HG02759 (cell line): ENCODE measurements at regions not wholly inside any gene's neighbourhood (a gene's known extent, or its start where the extent isn't known, plus 50 kb on each side); places are given as distances from the start of the nearest gene placed in this dataset.
"Not testable (repeated sequence)": the region's sequence is repeated elsewhere in the genome, so short reads cannot be mapped to it uniquely, and the experiment has no call there.

ENCODE experiments used
- ATAC-seq: cut with Tn5 transposase; IDR thresholded peaks from one replicate; pipeline ENCODE4 v1.9.1; 2021; ENCODE audit warnings: mild to moderate bottlenecking, moderate library complexity; ENCODE audit not compliant: unreplicated experiment

- not testable (repeated sequence) for ATAC-seq
Observed at GRCh38 chr2:122571471-122571870, 816.0 kb downstream of the TSN start.

DNA sequence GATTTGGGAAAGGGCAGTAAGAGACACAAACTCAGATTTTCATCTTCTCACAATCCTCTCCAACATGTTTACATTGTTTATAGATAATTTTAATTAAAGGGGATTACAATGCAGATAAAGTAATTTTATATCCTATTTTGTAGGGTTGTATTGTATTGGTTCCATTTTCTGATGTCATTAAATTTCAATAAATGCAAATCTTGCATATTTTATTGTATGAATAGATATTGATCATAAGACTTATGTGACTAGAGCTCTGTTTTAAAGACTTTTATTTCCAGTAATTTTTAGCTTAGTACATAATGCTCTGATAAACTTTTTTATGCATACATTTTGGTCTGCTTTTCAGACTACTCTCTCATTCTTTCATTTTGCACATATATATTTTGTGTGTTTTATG, 819.6 kb downstream of the TSN start:
- ATAC-seq, result no peak

- ATAC-seq, result no peak
Observed at GRCh38 chr2:122583159-122583917, 827.9 kb downstream of the TSN start.

GRCh38 chr2:122590524-122590923, 835.1 kb downstream of the TSN start:
- ATAC-seq, result no peak

- no peak for ATAC-seq
Observed at GRCh38 chr2:122595065-122595464, 839.6 kb downstream of the TSN start.

GRCh38 chr2:122596598-122596997, 841.1 kb downstream of the TSN start:
- no peak for ATAC-seq

GRCh38 chr2:122598784-122599183, 843.3 kb downstream of the TSN start:
- no peak for ATAC-seq

GRCh38 chr2:122610948-122611609, 855.6 kb downstream of the TSN start:
- ATAC-seq, result no peak

DNA sequence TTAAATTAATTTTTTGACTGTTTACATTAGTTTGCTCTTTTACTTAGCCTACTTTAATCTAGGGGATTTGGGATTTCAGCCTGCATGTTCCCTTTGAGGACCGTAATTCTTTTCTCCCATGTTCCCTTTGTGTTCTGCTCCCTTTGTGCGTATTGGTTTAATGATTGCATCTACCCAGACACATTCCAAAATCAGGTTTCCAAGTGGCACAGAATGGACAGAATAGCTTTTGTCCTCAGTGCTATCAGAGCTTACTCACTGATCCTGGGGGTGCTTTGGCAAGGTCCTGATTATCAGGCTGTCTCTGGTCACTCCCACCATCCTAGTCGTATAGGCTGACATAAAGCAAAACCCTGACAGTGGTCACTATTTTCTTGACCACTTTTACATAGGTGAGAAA, 867.5 kb downstream of the TSN start:
- no peak for ATAC-seq

- ATAC-seq, result no peak
Observed at GRCh38 chr2:122627388-122627787, 871.9 kb downstream of the TSN start.

DNA sequence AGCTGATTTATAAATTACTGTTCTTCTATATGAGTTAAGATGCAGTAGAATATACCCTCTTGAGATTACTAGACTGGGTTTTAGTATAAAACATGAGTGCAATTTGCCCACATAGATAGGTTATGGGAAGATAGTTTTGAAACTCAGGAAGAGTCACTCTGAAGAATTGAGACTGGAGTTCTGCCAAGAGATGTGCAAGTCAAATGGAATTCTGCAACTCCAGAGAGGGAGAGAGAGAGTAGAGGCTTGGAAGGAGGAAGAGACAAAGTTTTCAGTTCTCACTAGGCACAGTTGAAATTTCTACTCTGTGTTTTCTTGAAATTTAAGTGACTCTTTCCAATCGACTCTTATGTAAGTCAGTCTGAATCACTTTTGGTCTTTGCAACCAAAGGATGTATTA, 878.8 kb downstream of the TSN start:
- ATAC-seq, result no peak

- ATAC-seq, result no peak
Observed at GRCh38 chr2:122634920-122635319, 879.5 kb downstream of the TSN start.

GRCh38 chr2:122635686-122636085, 880.2 kb downstream of the TSN start:
- ATAC-seq, result no peak

DNA sequence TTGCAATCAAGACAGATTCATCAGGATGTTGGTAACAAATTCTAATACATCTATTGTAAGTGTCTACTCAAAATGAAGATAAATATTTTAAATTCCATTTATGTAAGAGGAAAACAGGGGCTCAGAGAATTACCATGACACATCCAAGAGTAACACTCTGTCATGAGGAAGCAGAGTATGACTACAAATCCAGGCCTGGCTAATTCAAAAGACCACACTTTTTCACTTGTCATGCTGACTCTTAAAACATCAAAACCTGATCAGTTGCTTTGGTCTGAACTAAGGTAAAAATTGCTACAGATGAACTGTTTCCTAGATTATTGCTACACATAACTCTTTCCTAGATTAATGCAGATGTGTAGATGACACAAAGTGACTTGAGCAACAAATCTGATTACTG, 880.6 kb downstream of the TSN start:
- no peak for ATAC-seq

DNA sequence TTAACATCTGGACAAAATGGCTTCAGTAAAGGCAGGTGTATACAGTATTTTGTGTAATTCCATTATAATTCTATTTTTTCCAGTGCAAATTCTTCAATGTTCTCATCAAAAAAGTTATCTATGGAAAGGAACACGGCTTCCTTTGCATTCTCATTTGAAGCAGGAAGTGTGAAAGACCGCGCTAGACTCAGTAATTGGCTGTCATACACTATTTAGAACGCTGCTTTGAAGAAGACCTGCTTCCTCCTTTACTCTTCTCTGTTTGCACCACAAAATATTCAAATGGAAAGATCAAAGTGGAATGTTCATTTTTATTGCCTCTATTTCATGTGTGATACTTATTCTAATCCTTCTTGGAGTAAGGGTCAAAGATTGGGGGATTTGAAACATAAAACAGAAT, 883.7 kb downstream of the TSN start:
- ATAC-seq, result no peak

DNA sequence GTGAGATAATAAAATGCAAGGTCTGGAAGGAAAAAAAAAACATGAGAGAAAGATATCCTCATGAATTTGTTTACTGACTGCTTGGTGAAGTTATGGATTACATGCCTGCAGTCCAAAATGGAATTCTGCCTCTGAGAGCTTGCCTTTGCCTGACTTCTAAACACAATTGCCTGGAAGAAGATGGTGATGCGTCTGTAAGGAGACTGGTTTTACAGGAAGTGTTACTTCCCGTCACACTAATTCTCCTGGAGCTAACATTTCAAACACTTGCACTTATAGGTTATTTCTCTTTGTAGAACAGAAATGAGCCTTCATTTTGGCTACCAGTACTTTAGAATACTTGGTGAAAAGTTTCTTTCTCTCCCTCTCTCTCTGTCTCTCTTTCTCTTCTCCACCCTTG, 884.3 kb downstream of the TSN start:
- ATAC-seq, result no peak

DNA sequence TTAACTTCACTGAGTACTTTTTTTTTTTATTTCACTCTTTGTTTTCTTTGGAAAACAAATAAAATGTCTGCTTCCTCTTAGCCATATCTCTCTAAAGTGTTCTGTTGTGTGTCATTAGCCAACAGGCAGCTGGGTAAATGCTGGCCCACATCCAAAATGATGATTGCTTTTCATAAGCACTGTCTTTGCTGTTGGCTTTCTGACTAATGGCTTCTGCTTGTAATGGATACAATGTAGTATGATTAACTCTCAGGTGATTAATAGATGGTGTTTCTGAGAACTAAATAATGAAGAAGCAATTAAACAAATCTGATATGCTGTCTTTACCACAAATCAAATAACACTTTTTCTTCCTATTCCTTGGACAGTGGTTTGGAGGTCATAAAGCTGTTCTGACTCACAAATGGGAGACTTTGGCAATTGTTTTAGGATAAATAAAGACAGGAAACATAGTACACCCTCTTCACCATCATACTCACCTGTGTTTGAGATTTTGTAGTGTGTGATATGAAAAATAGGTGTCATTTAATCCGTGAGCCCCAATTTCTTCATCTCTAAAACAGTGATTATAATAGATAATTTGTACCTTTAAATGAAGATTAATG, 888.4 kb downstream of the TSN start:
- no peak for ATAC-seq

GRCh38 chr2:122651236-122651635, 895.8 kb downstream of the TSN start:
- ATAC-seq, result no peak

- no peak for ATAC-seq
Observed at GRCh38 chr2:122651780-122652179, 896.3 kb downstream of the TSN start.

- no peak for ATAC-seq
Observed at GRCh38 chr2:122652670-122653069, 897.2 kb downstream of the TSN start.

GRCh38 chr2:122656403-122656802, 901.0 kb downstream of the TSN start:
- no peak for ATAC-seq
